Adrenal gland (tissue), 5 donors: ENCODE measurements at regions not wholly inside any gene's neighbourhood (a gene's known extent, or its start where the extent isn't known, plus 50 kb on each side); places are given as distances from the start of the nearest gene placed in this dataset.

Experiments
- CTCF ChIP-seq, 6 experiments: fragments of 450-650 bp in 4 of 6; fragments of 200-600 bp in 2 of 6; sonication (generic) in 1 of 6; IDR thresholded peaks; 1 replicate in 5 of 6; 2 replicates in 1 of 6; pipeline versions ENCODE4 v1.5.1 to v1.8.0; 2016 to 2021; ENCODE audit warnings: antibody characterized with exemption in 6 of 6, mild to moderate bottlenecking in 2 of 6, moderate library complexity in 1 of 6
- POLR2A ChIP-seq, 2 donors: fragments of 450-650 bp; IDR thresholded peaks; one replicate each; pipeline ENCODE4 v1.6.1; 2017; ENCODE audit warnings: antibody characterized with exemption in 2 of 2, mild to moderate bottlenecking in 2 of 2, moderate library complexity in 1 of 2
- donor health status: DM: no; HTN: no; CAD: no.

DNA sequence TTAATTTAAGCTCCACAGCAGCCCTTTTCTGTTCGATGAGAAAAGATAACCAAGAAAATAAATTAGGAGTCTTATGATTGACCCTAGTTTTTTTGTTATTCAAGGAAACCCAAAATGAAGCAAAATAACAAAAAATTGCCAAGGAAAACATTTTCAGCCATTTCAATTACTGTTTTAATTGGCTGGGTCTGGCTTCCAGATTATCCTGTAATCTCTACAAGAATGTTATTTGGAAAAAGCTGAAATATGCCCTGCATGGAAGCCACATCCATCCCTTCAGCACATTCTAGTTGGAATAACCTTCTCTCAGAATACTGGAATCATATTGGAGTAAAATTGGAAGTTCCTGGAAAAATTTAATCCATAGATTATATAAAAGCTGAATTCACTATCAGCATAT is 191.1 kb upstream of the CCN2 start:
- TF ChIP-seq CTCF (IDR thresholded peaks at IDR 0.05) (no peak), POLR2A (IDR thresholded peaks at IDR 0.05) (no peak)
